ENCODE measurements at regions not wholly inside any gene's neighbourhood (a gene's known extent, or its start where the extent isn't known, plus 50 kb on each side); places are given as distances from the start of the nearest gene placed in this dataset.

GRCh38 chr10:33535866-33536265 lies 201.4 kb upstream of the NRP1 start:
- TF ChIP-seq CTCF (IDR thresholded peaks at IDR 0.05) (no peak), EZH2 (IDR thresholded peaks at IDR 0.05; ENCODE audit: borderline replicate concordance, insufficient read depth, low read depth, low read length, poor library complexity, severe bottlenecking) (no peak)

Data from B cell (primary cell).